GM18868 (cell line): ENCODE measurements at regions not wholly inside any gene's neighbourhood (a gene's known extent, or its start where the extent isn't known, plus 50 kb on each side); places are given as distances from the start of the nearest gene placed in this dataset.

Experiments
- ATAC-seq: cut with Tn5 transposase; IDR thresholded peaks from one replicate; pipeline ENCODE4 v1.9.1; 2021; ENCODE audit warnings: mild to moderate bottlenecking, moderate library complexity; ENCODE audit not compliant: unreplicated experiment

DNA sequence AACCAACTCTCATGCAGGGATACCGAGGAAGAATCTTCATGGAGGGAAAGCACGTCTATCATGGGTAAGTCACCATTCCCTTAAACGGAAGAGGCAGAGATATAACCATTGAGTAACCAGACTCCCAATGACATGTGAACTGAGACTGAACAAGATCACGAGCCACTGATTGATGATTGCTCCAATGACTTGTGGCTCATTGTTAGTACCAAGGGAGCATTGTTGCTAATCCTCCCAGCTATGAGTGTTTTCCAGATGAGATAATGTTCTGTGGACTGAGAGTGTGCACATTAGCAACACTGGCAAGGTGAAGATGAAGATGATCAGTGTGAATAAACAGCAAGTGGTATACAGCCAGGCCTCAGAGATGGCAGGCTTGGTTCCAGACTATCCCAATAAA, 219.2 kb upstream of the MAP3K1 start:
- ATAC-seq, result no peak

DNA sequence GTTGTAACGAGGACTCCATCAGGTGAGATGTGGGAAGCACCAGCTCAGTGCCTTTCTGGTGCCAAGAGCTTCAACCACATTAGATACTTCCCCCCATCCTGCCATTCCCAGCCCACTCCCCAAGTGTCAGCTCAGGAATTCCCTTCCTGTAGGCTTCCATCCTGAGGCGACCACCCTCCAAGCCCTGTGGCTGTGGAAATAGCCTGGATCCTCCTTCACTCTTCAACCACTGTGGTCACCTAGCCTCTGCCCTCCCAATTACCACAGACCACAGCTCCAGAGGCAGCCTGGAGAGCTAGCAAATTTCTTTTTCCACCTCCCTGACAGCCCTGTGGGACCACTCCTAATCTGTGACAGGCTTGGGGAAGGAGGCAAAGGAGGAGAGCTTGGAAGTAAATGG, 219.8 kb upstream of the MAP3K1 start:
- ATAC-seq, result no peak

DNA sequence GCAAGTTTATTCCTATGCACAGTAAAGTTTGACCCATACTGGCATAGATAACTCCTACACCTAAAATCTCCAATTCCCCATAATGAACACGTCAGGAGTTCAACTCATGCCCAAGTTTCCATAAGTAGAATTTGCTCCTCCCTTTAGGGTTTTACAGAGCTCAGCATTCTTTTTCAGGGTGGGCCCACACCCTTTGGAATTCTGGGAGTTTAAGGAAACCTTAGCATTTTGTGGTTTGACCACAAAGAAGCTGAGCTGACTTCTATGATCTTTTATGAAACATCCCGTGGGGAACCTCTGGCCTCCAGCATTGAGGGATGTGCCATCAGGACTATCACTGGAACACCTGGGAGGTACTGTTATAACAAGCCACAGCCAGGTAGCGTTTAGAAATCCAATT, 220.6 kb upstream of the MAP3K1 start:
- no peak for ATAC-seq

DNA sequence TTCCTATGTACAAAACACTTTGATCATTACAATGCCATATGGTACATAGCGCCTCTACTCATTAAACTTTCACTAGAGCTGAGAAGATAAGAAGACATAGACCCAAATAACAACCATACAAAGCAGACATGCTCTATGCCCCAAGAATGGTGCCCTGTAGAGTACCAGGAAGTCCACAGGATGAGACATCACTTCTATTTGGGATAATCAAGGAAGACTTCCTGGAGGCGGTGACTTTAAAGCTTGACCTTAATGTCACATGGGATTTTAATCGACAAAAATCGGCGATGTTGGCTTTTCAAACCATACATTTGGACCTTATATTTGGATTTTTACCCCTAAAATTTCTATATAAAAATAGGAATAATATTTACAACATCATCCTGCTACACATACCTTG, 224.3 kb upstream of the MAP3K1 start:
- ATAC-seq, result no peak

DNA sequence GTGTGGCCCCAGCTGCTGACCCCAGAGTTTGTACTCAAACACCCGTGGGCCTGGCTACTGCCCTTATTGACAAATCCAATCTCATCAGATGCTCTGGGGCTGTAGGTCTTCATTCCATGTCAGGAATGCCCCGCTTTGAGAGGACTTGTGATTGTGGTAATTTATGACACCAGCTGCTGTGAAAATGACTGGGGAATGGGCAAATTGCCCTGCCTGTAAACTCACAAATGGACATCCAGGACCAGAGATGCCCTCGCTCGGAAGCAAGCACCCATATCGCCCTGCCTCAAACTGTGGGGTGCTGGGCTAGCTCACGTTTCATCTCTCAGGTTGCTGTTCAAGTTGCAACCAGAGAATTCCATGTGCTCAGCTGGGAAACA, 225.9 kb upstream of the MAP3K1 start:
- ATAC-seq, result no peak

DNA sequence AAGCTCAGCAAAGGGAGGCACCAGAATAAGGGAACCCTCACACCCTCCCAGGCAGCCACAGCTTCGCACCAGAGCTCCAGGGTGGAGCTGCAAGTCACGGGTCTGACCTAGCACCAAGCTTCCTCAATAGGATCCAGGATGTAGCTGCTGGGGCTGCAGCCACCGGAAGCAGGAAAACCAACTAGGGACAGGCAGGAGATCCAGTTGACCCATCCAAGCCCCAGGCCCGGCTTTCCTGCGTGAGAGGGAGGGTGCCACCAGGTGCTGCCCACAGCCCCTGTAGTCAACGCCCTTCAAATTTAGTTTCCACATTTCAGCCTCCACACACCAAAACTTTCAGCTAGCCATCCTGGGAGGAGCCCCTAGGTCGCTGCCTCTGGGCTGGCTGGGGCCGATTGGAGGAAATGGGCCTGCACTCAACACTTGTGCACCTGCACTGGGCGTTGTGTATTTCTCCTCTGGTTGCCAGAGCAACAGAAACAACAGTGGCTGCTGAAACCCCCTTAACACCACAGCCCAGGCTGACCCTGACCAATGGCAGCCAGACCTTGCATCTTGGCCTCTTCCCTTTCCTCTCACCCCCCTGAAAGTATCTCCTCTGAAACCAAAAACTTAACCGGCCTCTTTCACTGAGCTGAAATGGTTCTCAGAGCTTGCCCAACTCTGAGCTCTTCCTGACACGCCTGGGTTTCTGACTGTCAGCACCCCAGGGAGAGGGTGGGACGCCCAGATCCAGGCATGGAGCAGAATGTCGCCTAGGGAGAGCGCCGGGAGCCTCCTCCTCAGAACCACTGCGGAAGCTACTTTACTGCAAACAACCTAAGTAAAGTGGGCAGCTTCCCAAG, 226.5 kb upstream of the MAP3K1 start:
- peak; percentile 97 for ATAC-seq

DNA sequence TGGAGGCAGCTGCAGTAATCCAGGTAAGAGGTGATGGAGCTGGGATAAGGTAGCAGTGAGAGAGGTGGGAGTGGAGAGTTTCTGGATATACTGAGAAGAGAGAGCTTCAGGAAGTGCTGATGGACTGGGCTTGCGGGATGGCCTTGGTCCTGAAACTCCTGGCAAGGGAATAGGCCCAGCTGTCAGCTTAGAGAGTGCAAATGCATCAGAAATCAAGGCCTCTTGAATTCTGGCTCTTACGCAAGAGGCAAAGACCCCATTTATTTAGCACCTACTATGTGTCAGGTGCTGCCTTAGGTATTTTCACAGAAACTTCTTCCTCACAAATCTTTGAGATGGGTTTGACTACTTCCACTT, 227.2 kb upstream of the MAP3K1 start:
- ATAC-seq, result no peak

DNA sequence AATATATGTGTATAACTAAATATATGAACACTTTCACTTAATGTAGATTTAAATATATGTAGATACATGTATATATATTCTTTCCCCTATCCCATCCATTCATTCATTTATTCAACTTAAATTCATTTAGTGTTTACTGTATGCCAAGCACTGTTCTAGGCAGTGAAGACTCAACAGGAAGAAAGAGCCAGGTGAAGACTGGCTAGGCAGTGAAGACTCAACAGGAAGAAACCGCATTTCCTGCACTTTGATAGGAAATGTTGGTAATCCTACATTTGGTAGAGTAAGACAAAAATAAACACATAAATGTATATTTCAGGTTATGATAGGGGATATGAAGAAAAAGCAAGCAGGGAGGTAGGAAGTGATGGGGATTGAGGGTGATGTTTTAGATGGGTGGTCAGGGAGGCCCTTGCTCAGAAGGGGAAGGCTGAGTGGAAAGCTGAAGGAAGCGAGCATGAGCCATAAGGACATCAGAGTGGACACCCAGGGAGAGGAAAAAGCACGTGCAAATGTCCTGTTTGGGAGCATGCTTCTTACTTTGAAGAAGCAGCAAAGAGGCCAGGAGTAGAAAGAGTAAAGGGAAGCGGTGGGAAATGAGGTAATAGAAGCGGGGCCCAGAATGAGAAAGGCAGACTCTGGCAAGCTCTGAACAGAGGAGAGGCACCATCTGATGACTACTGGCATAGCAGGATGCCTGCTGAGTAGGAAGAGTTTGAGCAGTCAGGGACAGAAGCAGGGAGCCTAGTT, 227.8 kb upstream of the MAP3K1 start:
- ATAC-seq, result no peak

DNA sequence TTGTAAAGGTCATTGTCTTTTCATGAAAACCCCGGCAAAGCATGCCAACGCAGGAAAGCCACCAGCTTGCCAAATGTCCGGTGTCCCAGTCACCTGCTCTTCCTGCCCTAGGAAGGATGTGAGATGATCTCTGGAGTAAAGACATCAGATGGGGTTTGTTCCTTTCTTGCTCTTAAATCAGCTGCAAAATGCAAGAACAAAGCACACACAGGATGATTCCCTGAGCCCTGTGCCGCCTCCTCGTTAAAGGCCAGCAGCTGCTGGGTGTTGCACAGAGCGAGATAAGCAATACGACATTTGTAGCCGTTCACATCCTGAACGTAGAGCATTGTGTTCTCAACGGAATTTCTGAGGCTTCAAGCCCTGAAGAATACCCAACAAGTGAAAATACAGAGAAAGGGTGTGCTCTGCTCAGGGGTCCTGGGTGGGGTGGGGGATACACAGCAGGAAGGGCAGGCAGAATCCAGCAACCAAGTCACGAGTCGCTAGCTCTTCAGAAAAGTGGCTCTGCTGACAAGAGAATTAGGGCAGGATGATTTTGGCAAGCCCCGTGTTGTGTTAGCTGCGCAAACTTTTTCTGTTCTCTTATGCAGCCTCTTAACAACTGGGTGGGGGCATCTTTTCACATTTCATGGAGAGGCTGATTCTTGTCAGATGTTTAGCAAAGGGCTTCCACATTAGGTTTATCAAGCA, 229.2 kb upstream of the MAP3K1 start:
- ATAC-seq, result no peak

DNA sequence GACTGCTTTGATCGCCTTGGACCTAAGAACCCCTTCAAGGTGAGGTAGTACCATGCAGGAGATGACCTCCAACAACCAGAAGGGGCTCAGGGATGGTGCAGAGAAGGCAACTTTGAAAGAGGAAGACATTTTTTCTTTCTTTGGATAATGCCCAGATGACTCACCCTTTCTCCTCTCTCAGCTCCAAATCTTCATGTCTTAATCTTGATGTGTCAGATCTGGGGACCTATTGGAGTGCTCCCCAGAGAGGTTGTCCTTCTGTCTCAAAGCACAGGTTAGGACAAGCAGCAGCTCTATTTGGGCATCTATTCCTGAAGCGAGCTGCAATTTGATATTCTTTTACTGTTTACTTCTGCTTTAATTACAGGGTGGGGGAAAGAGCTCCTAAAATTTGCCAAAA, 229.9 kb upstream of the MAP3K1 start:
- ATAC-seq, result no peak

DNA sequence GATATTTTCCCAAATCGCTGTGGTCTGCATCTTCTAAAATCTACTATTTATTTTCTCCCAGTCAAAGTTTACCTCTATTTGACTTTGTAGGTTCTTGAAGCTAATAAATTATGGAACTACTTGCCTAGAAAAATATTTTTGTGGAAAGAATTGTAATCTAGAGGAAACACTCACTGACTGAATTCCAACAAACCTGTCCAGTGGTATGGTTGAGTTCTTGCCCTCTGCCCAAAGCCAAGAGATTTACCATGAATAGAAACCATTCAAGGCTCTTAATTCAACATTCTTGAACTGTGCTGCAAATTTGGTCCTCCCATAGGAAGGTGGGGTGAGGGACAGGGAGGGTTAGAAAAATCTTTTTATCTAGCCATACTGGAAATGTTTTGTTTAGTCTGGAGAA, 233.9 kb upstream of the MAP3K1 start:
- no peak for ATAC-seq

DNA sequence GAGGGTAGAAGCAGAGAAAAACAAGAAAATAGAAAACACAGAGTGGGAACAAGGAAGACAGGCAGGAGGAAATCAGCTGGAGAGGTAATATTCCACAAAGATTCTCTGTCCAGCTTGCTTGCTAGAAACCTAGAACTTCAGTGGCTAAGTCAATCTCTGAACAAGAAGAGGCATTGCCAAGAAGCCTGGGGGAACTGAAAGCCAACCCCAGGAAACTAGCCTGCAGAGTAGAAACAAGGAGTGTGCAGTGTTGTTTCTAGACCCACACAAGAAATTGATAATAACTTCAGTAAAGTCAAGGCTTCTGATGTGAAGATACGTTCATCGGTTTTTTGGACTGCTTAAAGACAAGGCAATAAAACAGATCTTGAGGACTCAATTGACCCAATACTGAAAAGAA, 234.5 kb upstream of the MAP3K1 start:
- no peak for ATAC-seq

DNA sequence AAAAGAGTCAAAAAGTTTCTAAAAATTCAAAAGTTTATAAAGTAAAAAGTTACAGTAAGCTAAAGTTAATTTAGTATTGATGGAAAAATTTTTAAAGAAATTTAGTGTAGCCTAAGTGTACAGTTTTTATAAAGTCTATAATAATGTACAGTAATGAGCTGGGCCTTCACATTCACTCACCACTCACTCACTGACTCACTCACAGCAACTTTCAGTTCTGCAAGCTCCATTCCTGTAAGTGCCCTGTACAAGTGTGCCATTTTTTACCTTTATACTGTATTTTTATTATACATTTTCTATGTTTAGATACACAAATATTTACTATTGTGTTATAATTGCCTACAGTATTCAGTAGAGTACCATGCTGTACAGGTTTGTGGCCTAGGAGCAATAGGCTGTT, 239.5 kb upstream of the MAP3K1 start:
- ATAC-seq, result no peak

DNA sequence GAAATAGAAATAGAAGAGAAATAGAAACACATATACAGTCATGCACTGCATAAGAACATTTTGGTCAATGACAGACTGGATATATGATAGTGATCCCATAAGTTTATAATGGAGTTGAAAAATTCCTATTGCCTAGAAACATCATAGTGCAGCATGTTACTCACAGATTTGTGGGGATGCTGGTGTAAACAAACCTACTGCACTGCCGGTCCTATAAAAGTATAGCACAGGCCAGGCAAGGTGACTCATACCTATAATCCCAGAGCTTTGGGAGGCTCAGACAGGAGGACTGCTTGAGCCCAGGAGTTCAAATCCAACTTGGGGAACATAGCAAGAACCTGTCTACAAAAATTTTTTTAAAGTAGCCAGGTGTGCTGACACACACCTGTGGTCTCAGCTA, 240.6 kb upstream of the MAP3K1 start:
- no peak for ATAC-seq

DNA sequence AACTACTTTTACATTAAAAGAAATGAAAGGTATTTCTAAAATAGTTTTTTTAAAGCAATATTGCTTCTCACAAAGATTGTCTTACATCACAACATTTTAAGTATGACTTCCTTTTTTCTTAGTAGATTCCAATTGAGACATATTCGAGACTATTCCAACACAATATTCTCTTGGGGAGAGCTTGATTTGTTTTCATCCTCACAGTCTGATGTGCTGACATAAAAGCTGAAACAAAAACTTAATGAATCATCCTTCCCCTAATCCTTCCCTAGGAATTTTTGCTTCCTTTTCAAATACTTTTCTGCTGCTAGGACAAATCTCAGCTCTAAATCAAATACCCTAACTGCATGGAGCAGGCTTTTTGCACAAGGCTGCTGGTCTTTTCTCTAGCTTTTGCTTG, 245.8 kb upstream of the MAP3K1 start:
- no peak for ATAC-seq

DNA sequence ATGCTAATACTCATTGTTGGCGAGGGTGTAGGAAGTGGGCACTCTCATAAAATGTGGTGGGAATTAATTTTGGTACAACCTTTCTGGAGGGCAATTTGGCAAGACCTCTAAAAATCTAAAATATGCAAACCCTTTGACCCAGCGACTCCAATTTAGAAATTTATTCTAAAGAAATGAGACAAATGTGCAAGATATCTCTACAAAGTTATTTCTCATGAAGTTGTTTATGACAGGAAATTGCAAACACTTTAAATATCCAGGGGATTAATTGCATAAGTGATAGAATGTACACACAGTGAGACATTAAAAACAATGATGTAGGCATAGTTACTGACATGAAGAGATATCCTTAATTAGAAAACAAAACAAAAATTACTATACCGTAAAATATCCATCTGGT, 246.3 kb upstream of the MAP3K1 start:
- no peak for ATAC-seq

DNA sequence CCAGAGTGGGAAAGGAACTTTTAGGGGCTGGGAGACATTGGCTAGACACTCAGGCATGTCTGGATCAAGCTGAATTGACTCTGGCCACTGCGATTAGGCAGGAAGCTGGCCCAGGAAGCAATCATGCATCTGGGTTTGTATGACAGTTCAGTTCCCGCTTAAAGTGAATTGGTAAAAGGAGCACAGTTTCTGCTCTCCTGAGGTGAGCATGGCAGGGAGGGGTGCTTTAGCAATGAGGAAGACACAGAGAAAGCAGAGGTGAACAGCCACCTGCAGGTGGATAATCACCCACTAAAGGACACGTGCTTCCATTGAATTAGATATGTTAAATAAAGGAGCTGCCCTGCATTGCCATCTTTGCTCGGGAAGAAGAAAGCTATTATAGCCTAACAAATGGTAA, 248.1 kb upstream of the MAP3K1 start:
- no peak for ATAC-seq

DNA sequence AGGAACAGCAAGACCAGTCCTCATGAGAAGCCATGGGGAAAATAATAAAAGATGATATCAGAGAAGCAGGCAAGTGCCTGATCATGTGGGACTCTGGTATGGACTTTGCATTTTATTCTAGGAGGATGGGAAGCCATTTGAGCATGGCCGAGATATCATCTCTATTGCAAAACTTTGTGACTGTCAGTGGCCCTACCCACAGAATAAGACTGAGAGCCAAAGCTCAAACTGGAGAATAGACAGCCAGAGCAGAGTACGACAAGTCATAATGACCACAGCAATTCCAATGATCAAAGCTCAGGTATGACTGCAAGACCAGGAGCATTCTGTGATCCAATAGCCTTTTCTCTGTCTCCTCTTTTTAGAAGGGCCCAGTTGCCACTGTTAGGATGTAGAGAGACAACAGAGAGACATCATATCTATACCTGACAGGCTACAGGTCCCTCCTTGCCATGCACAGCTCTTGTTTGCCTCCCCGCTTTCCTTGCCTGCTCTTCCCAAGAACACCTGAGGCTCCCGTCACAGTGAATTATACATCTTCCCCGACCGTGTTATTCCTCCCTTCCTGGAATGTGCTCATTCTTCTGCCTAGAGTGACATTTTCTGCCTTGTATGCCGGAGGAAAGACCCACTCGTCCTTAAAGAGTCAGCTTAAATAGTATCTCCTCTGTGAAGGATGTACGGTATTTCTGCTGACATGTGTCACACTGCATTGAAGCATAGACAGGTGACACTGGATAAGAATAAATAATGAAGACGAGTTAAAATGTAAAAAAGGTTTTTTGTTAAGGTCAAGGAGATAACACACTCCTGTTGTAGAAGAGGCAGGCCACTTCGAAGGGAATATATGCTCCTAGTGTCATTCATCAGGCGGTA, 248.7 kb upstream of the MAP3K1 start:
- ATAC-seq, result no peak

DNA sequence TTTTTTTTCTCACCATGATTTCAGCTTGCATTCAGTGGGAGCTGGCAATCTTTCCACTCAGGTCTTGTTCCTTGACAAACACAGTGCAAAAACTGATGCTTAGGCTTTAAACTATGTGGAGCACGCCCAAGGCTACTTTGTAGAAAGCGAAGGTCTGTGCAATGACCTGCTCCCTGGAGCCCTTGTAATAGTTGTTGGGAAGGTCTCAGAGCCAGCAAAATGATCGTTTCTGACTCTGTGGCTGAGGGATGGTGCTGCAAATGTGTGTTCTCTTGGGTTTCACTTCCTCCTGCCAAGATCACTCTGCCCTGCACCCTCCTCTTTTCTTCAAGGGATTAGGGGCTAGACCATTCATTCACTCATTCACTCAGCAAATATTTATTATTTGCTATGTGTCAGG, 249.7 kb upstream of the MAP3K1 start:
- peak; percentile 95 for ATAC-seq

DNA sequence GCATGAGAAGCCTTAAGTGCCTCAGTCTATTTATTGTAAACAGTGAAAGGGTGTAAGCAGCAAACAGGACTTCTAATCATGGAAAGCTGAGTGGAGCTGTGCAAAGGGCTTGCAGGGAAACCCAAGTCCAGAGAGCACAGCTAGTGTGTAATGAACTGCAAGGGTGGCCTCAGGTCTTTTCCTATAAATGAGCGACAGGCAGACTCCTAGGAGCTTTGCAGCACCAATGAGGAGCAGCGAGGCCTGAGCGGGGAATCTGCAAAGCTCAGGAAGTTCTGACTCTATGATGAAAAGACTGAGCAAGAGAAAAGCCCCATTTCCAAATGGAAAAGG, 250.1 kb upstream of the MAP3K1 start:
- no peak for ATAC-seq
